ENCODE measurements at regions not wholly inside any gene's neighbourhood (a gene's known extent, or its start where the extent isn't known, plus 50 kb on each side); places are given as distances from the start of the nearest gene placed in this dataset.

GRCh38 chr3:73796382-73796781 is 171.6 kb upstream of the PDZRN3 start:
- TF ChIP-seq EZH2phosphoT487 (IDR thresholded peaks at IDR 0.05; ENCODE audit: insufficient read depth, low read depth) = no peak
- TF ChIP-seq EZH2 (IDR thresholded peaks at IDR 0.05; ENCODE audit: insufficient read depth, poor library complexity, severe bottlenecking) = no peak

All from GM23248 (cell line).